Erythroblast (primary cell): ENCODE measurements at regions not wholly inside any gene's neighbourhood (a gene's known extent, or its start where the extent isn't known, plus 50 kb on each side); places are given as distances from the start of the nearest gene placed in this dataset.
"Not testable (repeated sequence)": the region's sequence is repeated elsewhere in the genome, so short reads cannot be mapped to it uniquely, and the experiment has no call there.

Experiments
- GATA1 ChIP-seq: IDR thresholded peaks from 2 replicates; pipeline ENCODE4 v1.6.1; 2011; ENCODE audit warnings: low read depth, mild to moderate bottlenecking, control low read depth, low read length, moderate library complexity
- POLR2A ChIP-seq: IDR thresholded peaks from 2 replicates; pipeline ENCODE4 v1.6.1; 2011; ENCODE audit warnings: mild to moderate bottlenecking, low read length

DNA sequence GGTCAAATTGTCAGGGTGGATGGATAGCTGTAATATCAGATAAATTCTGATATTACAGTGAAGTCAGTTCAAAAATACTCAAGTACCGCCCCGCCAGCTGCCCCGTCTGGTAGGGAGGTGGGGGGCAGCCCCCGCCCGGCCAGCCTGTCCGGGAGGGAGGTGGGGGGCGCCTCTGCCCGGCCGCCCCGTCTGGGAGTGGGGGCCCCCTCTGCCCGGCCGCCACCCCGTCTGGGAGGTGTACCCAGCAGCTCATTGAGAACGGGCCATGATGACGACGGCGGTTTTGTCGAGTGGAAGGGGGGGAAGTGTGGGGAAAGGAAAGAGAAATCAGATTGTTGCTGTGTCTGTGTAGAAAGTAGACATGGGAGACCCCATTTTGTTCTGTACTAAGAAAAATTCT, 175.8 kb upstream of the LMCD1 start:
- TF ChIP-seq POLR2A, GATA1: not testable (repeated sequence)
